OCI-LY7 (cell line): ENCODE measurements at regions not wholly inside any gene's neighbourhood (a gene's known extent, or its start where the extent isn't known, plus 50 kb on each side); places are given as distances from the start of the nearest gene placed in this dataset.

Source experiments
- EZH2phosphoT487 ChIP-seq: fragments of 200-600 bp; sonication (generic); IDR thresholded peaks from 2 replicates; pipeline ENCODE4 v1.6.1; 2018; ENCODE audit warnings: low read depth, borderline replicate concordance, mild to moderate bottlenecking, mixed run types, antibody characterized with exemption, low read length, moderate library complexity, mixed read lengths
- TF ChIP-seq, protein P1 (sequence below): fragments of 200-600 bp; sonication (generic); conservative IDR thresholded peaks from 2 replicates; pipeline ENCODE4 v1.5.1; 2014; ENCODE audit warnings: mild to moderate bottlenecking, antibody characterized with exemption, low read length, moderate library complexity, mixed read lengths

GRCh38 chr2:57376985-57377384 is 669.6 kb upstream of the VRK2 start:
- TF ChIP-seq, protein P1, sequence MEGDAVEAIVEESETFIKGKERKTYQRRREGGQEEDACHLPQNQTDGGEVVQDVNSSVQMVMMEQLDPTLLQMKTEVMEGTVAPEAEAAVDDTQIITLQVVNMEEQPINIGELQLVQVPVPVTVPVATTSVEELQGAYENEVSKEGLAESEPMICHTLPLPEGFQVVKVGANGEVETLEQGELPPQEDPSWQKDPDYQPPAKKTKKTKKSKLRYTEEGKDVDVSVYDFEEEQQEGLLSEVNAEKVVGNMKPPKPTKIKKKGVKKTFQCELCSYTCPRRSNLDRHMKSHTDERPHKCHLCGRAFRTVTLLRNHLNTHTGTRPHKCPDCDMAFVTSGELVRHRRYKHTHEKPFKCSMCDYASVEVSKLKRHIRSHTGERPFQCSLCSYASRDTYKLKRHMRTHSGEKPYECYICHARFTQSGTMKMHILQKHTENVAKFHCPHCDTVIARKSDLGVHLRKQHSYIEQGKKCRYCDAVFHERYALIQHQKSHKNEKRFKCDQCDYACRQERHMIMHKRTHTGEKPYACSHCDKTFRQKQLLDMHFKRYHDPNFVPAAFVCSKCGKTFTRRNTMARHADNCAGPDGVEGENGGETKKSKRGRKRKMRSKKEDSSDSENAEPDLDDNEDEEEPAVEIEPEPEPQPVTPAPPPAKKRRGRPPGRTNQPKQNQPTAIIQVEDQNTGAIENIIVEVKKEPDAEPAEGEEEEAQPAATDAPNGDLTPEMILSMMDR: 0 out of 2 replicates have a peak, but pooled peaks have one; percentile 23
- TF ChIP-seq EZH2phosphoT487: no peak
